HG02840 (cell line): ENCODE measurements at regions not wholly inside any gene's neighbourhood (a gene's known extent, or its start where the extent isn't known, plus 50 kb on each side); places are given as distances from the start of the nearest gene placed in this dataset.

Experiments used
- ATAC-seq: cut with Tn5 transposase; IDR thresholded peaks from one replicate; pipeline ENCODE4 v1.9.1; 2021; ENCODE audit warnings: mild to moderate bottlenecking, moderate library complexity, moderate number of reproducible peaks; ENCODE audit not compliant: unreplicated experiment, low FRiP score

DNA sequence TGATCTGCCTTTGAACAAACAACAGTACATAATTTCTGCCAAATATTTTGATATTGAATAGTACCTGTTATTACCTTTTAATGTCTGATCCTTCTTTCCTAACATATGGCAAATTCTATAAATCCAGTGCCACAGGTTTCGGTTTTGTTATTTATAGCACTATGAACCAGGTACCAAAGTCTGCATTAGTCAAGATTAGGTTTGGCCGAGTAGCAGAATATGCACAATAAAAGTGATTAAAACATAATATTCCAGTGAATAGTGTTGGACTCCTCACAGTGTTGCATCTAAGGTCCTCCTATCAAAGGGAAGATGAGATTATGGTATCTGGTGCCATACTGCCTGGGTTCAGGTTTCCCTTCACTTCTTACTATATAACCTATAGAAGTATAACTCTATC is 599.0 kb downstream of the ZPLD1 start:
- no peak for ATAC-seq

DNA sequence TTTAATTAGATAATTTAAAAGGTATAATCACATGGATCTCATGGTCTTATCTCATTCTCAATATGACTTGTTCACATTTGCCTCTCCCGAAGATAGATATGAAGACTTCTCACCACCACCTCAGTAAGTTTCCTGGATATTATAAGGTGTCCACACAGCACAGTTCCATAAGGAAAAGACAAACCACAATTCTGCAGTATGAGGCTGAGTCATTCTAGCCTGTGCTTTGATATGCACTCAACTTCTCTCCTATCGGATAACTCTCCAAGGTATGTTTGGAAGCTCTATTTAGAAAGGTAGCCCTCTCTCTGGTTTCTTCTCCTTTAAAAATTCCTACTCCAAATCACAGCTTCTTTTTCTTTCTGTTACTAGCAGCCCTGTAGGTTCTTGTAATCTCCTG is 612.8 kb downstream of the ZPLD1 start:
- ATAC-seq = no peak

DNA sequence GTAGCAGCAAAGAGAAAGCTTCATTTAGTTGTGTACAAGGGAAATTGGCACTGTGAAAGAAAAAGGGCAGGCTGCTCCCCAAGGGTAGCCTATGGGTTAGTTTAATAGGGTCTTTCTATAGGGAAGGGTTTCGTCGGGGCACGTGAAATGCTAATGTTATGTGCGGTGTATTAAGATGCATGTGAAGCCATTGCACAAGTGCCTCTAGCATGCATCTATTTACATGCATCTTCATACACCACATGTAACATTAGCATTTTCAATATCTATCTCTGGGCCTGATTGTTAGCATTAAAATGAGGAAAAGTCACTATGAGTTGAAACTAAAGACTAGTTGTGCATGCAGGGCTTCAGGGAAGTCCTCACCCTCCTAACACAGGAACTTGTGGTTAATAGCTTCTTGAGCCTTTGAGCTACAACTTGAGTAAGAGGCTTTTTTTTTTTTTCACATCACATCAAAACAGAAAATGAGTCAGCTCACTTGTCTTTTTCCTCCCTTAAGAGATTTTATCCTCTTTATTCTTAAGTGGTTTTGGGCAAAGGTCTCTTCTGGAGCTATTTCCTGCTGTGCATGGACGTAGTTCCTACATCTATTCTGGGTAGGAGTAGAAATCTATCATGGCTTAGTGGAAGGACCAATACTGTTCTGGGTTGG is 613.4 kb downstream of the ZPLD1 start:
- ATAC-seq = no peak

DNA sequence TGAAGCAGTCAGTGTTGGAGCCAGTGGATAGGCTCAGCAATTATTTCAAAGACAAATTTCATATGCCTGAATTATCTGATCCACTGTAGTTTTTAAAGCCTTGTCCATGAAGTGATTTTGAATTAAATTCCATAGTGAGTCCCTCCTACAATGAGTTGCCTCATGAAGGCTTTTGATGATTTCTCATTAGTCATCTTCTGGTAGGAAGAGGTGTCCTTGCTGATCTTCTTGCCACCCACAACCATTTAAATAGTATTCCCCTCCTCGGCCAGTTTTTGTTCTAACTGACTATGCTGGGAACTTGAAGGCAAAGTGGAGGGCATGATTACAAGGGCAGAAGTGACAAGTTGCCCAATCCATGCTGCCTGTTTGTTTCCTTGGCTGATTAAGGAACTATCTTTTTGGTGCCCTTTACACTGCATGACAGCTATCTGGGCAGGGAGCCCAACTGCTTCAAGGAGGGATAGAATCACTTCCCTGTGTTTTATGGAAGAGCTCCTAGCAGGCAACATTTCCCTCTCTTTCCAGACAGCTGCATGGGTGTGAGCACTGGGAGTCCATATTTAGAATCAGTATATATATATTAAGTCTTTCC is 617.5 kb downstream of the ZPLD1 start:
- ATAC-seq = no peak

DNA sequence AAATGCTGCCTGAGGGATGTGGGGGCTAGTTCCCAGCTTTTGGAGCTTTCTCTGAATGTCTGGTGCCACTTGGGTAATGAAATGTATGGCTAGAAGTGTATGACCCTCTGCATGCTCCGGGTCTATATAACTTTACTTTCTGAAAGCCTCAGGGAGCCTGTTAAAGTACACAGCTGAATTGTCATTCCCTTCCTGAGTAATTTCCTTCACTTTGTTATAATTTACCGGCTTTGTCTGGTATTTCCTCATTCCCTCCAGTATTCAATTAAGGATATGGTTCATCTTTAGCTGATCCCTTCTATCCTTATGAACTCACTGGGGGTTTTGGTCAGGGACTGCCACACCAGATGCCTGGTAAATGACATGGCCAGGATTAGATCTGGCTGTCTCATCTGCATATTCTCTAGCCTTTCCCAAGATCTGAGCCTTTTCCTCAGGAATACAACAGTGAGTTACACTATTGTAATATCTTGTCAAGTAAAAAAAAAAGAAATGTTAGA is 620.3 kb downstream of the ZPLD1 start:
- ATAC-seq = no peak

DNA sequence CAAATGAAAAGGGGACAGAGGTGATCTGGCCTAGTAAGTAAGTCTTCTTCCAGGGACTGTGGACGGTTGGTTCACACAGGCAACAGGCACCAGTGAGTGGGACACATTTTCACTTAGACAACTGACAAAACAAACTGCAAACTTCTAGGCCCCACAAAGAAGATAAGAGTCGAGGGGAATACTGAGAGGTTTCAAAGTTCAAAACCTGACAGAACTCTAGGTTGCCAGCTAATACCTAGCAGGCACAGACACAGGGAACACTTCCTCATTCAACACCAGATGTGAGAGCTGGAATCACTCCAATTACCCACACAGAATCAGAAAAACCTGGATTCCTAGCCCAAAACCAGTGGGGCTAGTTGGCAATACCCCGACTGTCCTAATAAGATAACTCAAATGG is 621.7 kb downstream of the ZPLD1 start:
- no peak for ATAC-seq

DNA sequence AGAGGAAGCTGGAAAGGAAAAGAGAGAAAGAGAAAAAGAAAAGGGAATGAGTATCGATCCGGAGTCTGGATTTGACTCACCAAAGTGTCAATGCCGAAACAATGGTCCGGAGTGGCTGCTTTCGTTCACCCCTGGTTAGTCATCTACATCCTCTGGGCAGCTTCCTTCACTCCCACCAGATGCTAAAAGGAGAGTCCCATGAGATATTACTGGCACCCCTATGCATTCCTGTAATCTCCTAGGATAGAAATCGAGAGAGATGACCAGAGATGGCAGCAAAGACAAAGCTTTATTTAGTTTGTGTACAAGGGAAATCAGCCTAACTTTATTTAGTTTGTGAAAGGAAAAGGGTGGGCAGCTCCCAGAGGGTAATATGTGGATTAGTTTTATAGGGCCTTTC is 622.2 kb downstream of the ZPLD1 start:
- ATAC-seq = no peak

DNA sequence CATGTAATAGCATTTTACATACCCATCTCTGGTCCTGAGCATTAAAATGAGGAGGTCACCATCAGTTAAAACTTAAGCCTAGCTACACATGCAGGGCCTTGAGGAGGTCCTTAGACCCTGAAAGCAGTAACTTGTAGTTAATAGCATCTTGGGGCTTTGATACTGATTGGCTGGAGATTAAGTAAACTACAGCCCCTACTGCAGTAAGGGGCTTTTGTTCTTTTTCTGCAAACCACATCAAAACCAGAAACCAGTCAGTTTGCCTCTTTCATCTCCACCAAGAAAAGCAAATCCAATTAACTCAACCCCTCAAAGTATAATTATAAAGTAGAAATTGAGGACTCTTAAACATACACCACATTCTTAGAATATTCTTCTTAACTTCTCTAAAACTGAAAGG is 622.7 kb downstream of the ZPLD1 start:
- ATAC-seq = no peak

DNA sequence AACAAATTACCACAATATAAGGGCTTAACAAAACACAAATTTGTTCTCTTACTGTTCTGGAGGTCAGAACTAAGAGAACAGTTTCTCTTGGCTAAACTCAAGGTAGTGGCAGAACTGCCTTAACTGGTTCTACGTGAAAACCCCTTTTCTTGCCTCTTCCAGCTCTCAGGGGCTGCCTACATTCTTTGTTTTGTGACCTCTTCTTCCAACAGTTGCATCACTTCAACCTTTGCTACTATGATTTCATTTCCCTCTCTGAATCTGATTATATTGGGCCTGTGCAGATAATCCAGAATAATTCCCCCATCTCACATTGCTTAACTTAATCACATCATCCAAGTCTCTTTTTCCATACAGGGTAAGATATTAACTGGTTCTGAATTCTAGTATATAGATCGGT is 624.6 kb downstream of the ZPLD1 start:
- ATAC-seq = no peak

DNA sequence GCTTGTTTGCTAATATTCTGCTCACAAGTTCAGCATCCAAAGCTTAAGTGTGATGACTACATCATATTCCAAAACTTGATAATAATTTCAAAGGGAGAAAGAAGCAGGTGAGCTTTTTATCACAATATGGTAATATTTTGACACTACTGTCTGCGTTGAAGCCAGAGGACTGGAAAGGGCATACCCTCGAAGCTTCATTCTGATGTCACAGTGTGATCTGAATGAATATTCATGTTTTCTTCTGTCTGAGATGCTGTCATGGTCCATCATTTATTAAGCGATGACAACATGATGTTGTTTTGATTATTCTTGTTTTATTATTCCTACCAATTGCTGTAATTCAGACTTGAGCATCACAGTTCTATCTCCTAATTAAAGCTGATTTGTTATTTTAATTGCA is 625.4 kb downstream of the ZPLD1 start:
- no peak for ATAC-seq

DNA sequence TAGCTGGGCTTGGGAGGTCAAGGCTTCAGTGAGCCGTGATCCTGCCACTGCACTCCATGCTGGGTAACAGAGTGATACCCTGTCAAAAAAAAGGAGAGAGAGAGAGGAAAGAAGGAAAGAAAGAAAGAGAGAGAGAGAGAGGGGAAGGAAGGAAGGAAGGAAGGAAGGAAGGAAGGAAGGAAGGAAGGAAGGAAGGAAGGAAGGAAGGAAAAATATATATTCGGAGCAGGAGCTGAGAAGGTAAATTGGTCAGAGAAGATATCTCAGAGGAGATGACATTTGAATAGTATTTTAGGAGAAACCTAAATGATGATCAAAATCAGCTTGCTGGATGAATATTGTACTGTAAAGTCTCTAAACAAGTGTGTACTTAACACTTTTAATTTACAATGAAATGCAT is 633.1 kb downstream of the ZPLD1 start:
- no peak for ATAC-seq

DNA sequence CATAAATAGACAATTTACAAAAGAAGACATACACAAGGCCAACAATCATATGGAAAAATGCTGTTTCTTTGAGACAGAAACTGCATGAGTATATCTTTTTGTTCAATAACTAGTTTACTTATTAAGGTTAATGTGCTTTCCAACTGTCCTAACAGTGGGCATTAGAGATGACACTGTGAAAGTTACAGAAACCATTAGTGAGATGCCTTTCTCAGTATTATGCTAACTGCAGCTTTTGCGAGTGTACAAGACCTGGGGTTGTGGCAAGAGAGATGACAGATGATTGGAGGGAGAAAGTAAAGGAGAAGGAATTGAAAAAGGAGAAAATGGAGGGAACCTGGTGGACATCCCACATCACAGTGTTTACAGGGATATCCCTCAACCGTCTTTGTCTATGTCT is 640.5 kb downstream of the ZPLD1 start:
- no peak for ATAC-seq

DNA sequence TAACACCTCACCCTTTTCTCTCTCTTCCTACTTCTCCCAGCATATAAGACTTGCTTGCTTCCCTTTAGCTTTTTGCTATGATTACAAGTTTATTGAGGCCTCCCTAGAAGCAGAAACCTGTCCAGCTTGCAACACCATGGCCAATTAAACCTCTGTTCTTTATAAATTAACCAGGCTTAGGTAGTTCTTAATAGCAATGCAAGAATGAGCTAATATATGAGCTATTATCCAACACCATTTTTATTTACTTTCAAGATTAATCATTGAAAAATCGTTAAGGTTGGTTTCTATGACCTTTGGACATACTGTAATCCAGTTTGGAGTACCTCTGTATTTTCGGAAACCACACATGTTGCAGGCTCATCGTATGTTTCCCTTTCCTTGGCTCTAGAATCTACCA is 643.1 kb downstream of the ZPLD1 start:
- no peak for ATAC-seq

DNA sequence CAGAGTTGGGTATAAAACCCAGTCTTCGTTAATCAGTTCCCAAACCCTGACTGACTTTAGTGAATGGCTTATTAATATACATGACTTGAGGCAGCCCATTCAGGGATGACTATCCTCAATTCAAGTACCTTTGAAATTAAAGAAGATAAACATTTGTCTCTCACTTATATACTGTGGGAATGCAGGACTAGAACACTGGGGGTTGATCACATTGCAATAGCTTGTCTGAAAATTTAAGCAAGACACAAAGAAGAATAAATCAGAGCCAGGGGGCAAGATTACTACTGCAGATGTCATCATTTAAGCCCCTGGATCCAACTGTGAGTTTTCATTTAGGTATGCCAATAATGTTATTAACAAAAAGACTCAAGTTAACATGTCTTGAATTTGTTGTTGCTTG is 647.7 kb downstream of the ZPLD1 start:
- ATAC-seq = no peak

DNA sequence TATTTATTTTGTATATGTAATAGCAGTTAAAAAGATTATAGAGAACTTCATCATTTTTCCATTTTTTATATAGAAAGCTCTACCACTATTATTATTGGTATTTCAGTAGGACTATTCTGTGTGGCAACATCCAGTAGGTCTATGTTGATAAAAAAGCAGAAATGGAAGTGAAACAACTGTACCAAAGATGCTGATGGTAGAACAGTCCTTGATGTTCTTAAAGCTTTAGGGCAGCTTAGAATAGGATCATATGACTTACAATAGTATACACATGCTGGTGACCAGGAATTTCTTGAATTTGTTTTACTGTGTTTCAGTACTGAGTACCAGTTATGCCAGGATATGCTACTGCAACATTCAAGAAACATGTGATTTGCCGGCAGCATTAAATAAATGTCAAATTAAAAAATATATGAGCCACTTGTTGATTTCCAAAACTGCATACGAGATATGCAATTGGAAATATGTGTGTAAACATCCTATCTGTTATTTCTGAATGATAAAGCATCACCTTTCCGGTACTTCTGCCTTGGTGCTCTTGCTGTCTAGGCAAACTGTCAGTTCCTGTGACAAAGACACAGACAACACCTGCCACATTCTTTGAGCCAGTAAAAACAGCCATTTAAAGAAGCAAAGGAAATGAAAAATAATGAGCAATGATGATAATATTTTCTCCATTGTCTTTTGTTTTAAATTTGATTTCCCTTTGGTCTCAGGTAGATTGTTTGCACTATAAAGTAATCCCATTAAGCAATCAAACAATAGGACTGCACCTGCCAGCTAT is 649.2 kb downstream of the ZPLD1 start:
- ATAC-seq = no peak

DNA sequence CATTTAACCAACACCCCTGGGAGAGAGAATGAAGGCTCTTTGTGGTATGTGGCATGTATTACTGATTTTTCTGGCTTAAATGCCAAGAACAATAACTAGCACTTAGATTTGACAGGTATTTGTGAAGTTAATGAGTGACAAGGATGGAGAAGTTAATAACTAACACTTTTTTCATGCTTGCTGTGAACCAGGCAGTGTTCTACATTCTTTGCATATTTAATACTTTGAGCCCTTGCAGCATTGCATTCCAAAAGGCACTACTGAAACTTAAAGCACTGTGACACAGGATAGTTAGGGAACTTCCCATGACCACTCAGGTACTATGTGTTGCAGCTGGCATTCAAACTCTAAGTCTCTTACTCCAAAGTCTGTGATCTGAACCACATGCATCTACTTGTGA is 650.6 kb downstream of the ZPLD1 start:
- ATAC-seq = peak; percentile 69

DNA sequence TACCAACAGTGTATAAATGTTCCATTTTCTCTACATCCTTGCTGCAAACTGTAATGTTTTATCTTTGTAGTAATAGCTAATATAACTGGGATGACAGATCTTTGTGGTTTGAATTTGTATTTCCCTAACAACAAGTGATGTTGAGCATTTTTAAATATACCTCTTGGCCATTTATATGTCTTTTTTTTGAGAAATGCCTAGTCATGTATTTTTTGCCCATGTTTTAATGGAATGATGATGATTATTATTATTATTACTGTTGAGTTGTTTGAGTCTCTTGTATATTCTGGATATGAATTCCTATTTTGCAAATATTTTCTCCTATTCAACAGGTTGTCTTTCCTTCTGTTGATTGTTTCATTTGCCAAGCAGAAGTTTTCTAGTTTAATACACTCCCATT is 654.9 kb downstream of the ZPLD1 start:
- no peak for ATAC-seq

DNA sequence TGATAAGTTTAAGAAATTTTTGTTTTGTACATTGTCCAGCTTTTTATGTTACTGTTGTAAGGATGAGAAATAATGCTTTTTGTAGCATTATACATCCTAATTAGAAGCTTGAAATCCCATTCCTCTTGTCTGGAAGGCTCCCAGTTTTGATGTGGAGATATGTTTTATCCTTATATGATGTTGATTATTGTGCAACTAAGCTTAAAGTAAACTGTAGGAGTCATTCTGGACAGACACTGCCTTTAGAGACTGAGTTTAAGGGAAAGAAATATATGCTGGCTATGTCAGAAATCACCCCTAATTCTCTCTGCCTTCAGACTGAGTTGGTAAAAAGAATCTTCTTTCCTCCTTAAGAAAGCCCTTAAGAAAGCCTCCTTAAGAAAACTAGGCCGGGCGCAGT is 670.4 kb downstream of the ZPLD1 start:
- no peak for ATAC-seq

DNA sequence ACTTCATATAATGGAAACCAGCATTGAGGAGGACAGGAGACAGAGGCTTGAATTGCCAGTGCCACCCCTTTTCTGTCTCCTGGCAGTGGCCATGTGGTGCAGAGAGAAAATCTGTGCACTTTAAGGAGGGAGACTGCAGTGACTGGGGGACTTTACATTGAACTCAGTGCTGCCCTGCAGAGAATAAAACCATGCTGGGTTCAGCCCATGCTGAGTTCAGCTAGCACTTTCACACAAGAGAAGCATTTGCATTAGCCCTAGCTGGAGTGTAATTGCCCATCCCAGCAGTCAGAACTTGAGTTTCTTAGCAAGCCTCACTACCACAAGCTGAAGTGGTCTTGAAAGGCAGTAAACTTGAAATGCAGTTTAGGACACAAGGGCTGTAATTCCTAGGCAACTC is 677.5 kb downstream of the ZPLD1 start:
- ATAC-seq = no peak

DNA sequence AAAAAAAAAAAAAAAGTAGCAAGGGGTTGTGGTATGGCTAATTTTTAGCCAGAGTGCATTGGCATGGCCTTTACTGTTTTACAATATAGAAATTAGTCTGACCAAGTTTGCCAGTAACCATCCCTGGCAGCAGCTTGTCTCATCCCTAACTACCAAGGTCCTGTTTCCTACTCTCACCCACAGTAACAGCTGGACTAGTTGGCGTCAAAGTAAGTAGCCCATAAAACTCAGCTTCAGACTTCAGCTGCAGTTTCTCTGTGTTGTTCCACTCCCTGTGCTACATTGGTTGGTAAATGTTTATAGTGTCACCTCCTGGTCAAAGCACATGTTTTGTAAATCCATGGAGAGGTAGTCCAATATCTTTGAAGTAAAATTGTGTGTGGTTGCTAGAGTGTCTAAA is 691.3 kb downstream of the ZPLD1 start:
- no peak for ATAC-seq

DNA sequence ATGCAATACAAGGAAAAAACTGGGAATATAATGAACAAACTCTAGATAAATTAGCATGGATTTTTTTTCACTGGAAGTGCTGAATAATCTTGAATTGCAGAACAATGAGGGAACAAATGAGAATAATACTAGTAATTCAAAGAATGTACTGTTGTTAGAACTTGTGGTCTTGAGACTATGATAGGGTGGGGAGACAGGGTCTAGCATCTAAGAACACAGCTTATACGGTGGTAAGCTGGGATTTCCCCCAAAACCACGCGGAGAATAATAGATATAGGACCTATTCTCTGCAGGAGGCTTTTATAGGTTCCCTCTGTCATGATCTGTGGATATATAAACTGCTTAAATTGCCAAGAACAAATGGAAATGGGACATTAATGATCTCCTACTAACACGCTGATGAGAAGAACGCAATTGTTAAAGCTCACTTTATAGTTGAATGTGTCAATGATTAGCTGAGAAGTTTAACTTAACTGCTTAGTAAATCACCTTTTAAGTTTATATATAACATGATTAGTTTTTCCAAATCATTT is 692.3 kb downstream of the ZPLD1 start:
- ATAC-seq = peak; percentile 37

DNA sequence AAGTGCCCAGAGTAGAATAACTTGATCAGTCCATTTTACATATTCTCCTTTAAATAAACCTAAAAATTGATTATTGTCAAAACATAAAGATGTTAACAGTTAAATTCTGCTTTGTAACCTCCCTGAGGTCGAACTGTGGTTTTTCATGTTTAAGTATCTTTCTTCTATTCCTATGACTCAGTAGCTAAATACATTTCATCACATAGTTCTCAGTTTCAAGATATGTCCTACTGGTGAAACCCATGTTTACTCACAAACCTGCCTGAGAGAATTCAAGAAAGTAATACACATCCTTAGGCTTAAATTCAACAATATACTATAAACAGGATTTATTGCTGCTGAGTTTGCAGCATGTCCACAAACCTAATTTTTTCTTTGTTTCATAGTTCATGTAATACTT is 692.9 kb downstream of the ZPLD1 start:
- ATAC-seq = peak; percentile 88
